K562 (cell line): ENCODE measurements at regions not wholly inside any gene's neighbourhood (a gene's known extent, or its start where the extent isn't known, plus 50 kb on each side); places are given as distances from the start of the nearest gene placed in this dataset.

Experiments used
- CBFA2T2 ChIP-seq: fragments of 450-650 bp; conservative IDR thresholded peaks from 2 replicates; pipeline ENCODE4 v1.6.1; 2017; ENCODE audit warnings: mild to moderate bottlenecking
- FOXK2 ChIP-seq, 2 experiments: fragments of 450-650 bp; IDR thresholded peaks in 1 of 2; conservative IDR thresholded peaks in 1 of 2; 2 replicates each; pipeline ENCODE4 v1.6.1; 2016; ENCODE audit warnings: low read depth in 2 of 2, mild to moderate bottlenecking in 1 of 2
- JUNB ChIP-seq: fragments of 450-650 bp; formaldehyde crosslinking; conservative IDR thresholded peaks from 2 replicates; pipeline ENCODE4 v1.4.0; 2020; ENCODE audit warnings: mild to moderate bottlenecking
- MCM7 ChIP-seq, 2 experiments: fragments of 450-650 bp; IDR thresholded peaks; 2 replicates each; pipeline ENCODE4 v1.6.1; 2016 to 2018
- MGA ChIP-seq: fragments of 450-650 bp; IDR thresholded peaks from 2 replicates; pipeline ENCODE4 v1.6.1; 2016; ENCODE audit warnings: mild to moderate bottlenecking, moderate library complexity
- PHF8 ChIP-seq: fragments of 200-600 bp; sonication (generic); IDR thresholded peaks from 2 replicates; pipeline ENCODE4 v1.6.1; 2012; ENCODE audit warnings: mixed run types, mild to moderate bottlenecking, inconsistent platforms, low read length, moderate library complexity, borderline replicate concordance
- RBFOX2 ChIP-seq: fragments of 200-400 bp; formaldehyde crosslinking; IDR thresholded peaks from 2 replicates; pipeline ENCODE4 v1.6.1; 2017; ENCODE audit warnings: low read depth, mild to moderate bottlenecking, low read length, moderate library complexity
- SETDB1 ChIP-seq: IDR thresholded peaks from one replicate; pipeline ENCODE4 v1.6.1; 2012; ENCODE audit warnings: low read length, control low read depth, inconsistent platforms
- TAL1 ChIP-seq: fragments of 450-650 bp; IDR thresholded peaks from 2 replicates; pipeline ENCODE4 v1.6.1; 2016; ENCODE audit warnings: mild to moderate bottlenecking
- ZNF316 ChIP-seq: fragments of 450-650 bp; IDR thresholded peaks from 2 replicates; pipeline ENCODE4 v1.6.1; 2016
- ZNF444 ChIP-seq: fragments of 250-450 bp; sonication (Bioruptor Pico); IDR thresholded peaks from 2 replicates; pipeline ENCODE4 v1.4.0; 2020; ENCODE audit warnings: mild to moderate bottlenecking, moderate library complexity
- TF ChIP-seq, protein P1 (sequence below): fragments of 450-650 bp; IDR thresholded peaks from 2 replicates; pipeline ENCODE4 v1.6.1; 2016; ENCODE audit warnings: missing biosample characterization, missing genetic modification characterization
- TF ChIP-seq, protein P2 (sequence below), 2 experiments: IDR thresholded peaks; 2 replicates each; pipeline ENCODE4 v1.6.1; 2012; ENCODE audit warnings: improper control_type of control experiment in 2 of 2, low read depth in 2 of 2, low read length in 2 of 2, borderline replicate concordance in 1 of 2

DNA sequence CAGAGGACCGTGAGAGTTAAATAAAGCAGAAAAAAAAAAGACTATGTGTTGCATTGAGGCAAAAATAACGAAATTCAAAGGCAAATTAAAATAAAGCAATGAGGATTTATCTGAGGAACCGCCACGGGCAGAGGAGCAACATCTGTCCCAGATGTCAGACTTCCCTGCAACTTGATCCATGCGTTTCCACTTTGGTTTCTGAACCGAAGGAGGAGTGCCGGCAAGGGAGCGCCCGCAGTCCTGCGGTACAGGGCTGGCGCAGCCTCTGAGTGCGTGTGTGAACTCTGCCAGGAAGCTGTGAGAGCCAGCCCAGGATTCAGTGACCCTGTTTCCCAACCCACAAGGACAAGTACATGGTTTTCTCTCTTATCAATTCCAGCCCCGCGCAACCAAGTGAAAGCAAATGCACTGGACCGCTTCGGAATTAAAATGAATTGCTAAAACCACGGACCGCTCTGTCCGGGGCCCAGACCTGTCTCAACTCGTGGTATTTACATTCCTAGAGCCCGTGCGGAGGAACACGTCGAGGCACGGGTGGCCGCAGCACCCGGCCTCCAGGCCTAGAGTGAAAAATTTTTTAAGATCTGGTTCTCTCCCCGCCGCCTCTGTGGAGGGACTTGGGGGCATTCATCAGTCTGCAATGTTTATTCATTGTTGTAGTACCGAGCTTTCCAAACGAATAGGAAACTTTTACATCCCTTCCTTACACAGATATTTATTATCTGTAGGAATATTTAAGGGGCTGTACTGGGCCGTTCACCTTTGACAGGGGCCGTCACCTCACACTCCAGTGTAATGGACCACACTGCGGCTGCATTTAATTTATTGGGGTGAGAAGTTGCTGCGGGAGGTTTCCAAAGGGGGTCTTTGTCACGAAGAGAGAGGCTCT, 291.5 kb upstream of the NFE2L3 start (continued):
- no peak for TF ChIP-seq MGA
- no peak for TF ChIP-seq CBFA2T2
- no peak for TF ChIP-seq ZNF444 (CRISPR knock-in tag)
- TF ChIP-seq TAL1 = no peak
- no peak for TF ChIP-seq MCM7 (IDR thresholded peaks at IDR 0.05)
- TF ChIP-seq, protein P1, sequence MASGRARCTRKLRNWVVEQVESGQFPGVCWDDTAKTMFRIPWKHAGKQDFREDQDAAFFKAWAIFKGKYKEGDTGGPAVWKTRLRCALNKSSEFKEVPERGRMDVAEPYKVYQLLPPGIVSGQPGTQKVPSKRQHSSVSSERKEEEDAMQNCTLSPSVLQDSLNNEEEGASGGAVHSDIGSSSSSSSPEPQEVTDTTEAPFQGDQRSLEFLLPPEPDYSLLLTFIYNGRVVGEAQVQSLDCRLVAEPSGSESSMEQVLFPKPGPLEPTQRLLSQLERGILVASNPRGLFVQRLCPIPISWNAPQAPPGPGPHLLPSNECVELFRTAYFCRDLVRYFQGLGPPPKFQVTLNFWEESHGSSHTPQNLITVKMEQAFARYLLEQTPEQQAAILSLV (tag) = no peak
- TF ChIP-seq ZNF316 = no peak
- TF ChIP-seq, protein P2, sequence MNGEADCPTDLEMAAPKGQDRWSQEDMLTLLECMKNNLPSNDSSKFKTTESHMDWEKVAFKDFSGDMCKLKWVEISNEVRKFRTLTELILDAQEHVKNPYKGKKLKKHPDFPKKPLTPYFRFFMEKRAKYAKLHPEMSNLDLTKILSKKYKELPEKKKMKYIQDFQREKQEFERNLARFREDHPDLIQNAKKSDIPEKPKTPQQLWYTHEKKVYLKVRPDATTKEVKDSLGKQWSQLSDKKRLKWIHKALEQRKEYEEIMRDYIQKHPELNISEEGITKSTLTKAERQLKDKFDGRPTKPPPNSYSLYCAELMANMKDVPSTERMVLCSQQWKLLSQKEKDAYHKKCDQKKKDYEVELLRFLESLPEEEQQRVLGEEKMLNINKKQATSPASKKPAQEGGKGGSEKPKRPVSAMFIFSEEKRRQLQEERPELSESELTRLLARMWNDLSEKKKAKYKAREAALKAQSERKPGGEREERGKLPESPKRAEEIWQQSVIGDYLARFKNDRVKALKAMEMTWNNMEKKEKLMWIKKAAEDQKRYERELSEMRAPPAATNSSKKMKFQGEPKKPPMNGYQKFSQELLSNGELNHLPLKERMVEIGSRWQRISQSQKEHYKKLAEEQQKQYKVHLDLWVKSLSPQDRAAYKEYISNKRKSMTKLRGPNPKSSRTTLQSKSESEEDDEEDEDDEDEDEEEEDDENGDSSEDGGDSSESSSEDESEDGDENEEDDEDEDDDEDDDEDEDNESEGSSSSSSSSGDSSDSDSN (IDR thresholded peaks at IDR 0.05; ENCODE audit: borderline replicate concordance in 1 of 2, low read depth in 2 of 2, low read length in 2 of 2) = no peak
- TF ChIP-seq SETDB1 = no peak
- 0 out of 2 replicates have a peak, but pooled peaks have one; percentile 45 for TF ChIP-seq RBFOX2
- TF ChIP-seq PHF8 = peak; percentile 42; the same call in 1 of the 2 replicates
- no peak for TF ChIP-seq JUNB (CRISPR knock-in tag)
- TF ChIP-seq FOXK2 (conservative IDR thresholded peaks at IDR 0.05 in 1 of 2, IDR thresholded peaks at IDR 0.05 in 1 of 2; ENCODE audit: low read depth in 2 of 2) = 0 out of 4 replicates have a peak, but pooled peaks of 1 of the 2 experiments have one; percentile 20
